PC-3 (cell line): ENCODE measurements at regions not wholly inside any gene's neighbourhood (a gene's known extent, or its start where the extent isn't known, plus 50 kb on each side); places are given as distances from the start of the nearest gene placed in this dataset.

Source experiments
- ATAC-seq: fragments of 200-7000 bp; cut with Tn5 transposase; 2 replicates; pipeline ENCODE4 v1.9.1; 2020; ENCODE audit warnings: mild to moderate bottlenecking, moderate library complexity
- BruUV-seq: library from RNA; stranded (reverse); fragments of 400-500 nt; replicated peaks from 2 replicates; lab custom pipeline; 2021; lab: Mats Ljungman, UMichigan
- CTCF ChIA-PET: fragments of 300-600 bp; sonication (Branson Sonifier 250); formaldehyde crosslinking; loops from one replicate; lab custom pipeline; 2022; ENCODE audit warnings: antibody characterized with exemption; lab: Charles Lee
- POLR2A ChIA-PET: fragments of 300-600 bp; sonication (Branson Sonifier 250); formaldehyde crosslinking; loops from one replicate; lab custom pipeline; 2022; ENCODE audit warnings: antibody characterized with exemption; ENCODE audit not compliant: unreplicated experiment; lab: Charles Lee
- DNase-seq: peaks from one replicate; pipeline ENCODE4 v3.0.0-alpha.2; 2015
- H2AFZ ChIP-seq: fragments of 300-600 bp; sonication (generic); 2 replicates; pipeline ENCODE4 v1.6.0; 2016; ENCODE audit warnings: antibody characterized with exemption, low read length
- H3F3A ChIP-seq: fragments of 300-600 bp; sonication (generic); one replicate; pipeline ENCODE4 v1.6.0; 2017; ENCODE audit warnings: antibody characterized with exemption, low read length, control low read depth, mild to moderate bottlenecking; ENCODE audit not compliant: unreplicated experiment
- H3K27ac ChIP-seq: fragments of 300-600 bp; sonication (generic); 2 replicates; pipeline ENCODE4 v1.5.1; 2016; ENCODE audit warnings: mild to moderate bottlenecking, low read length
- H3K27me3 ChIP-seq: fragments of 300-600 bp; sonication (generic); 2 replicates; pipeline ENCODE4 v1.6.1; 2016; ENCODE audit warnings: low read length, mixed read lengths
- H3K36me3 ChIP-seq: fragments of 300-600 bp; sonication (generic); 2 replicates; pipeline ENCODE4 v1.6.1; 2016; ENCODE audit warnings: low read depth, mixed run types, low read length, mixed read lengths
- H3K4me1 ChIP-seq: fragments of 300-600 bp; sonication (generic); 2 replicates; pipeline ENCODE4 v1.5.1; 2016; ENCODE audit warnings: low read length; ENCODE audit not compliant: insufficient read depth
- H3K4me2 ChIP-seq: fragments of 300-600 bp; sonication (generic); 2 replicates; pipeline ENCODE4 v1.6.0; 2016; ENCODE audit warnings: low read length
- H3K4me3 ChIP-seq: fragments of 300-600 bp; sonication (generic); 2 replicates; pipeline ENCODE4 v1.5.1; 2016; ENCODE audit warnings: mild to moderate bottlenecking, low read length, mixed read lengths
- H3K79me2 ChIP-seq: fragments of 300-600 bp; sonication (generic); 2 replicates; pipeline ENCODE4 v1.6.1; 2017; ENCODE audit warnings: low read length, mixed read lengths
- H3K9ac ChIP-seq: fragments of 300-600 bp; sonication (generic); 2 replicates; pipeline ENCODE4 v1.6.0; 2016; ENCODE audit warnings: mild to moderate bottlenecking, low read length
- H3K9me2 ChIP-seq: fragments of 300-600 bp; sonication (generic); replicated peaks from 2 replicates; pipeline ENCODE4 v1.6.1; 2016; ENCODE audit warnings: mixed run types, low read length, mixed read lengths
- H3K9me3 ChIP-seq: fragments of 300-600 bp; sonication (generic); 2 replicates; pipeline ENCODE4 v1.6.1; 2016; ENCODE audit warnings: low read length, mixed read lengths
- H4K20me1 ChIP-seq: fragments of 300-600 bp; sonication (generic); 2 replicates; pipeline ENCODE4 v1.6.1; 2016; ENCODE audit warnings: low read length, mixed read lengths
- EZH2 ChIP-seq: fragments of 300-600 bp; sonication (generic); IDR thresholded peaks from one replicate; pipeline ENCODE4 v1.6.1; 2017; ENCODE audit warnings: antibody characterized with exemption, mild to moderate bottlenecking, low read length; ENCODE audit not compliant: unreplicated experiment
- EZH2phosphoT487 ChIP-seq: fragments of 300-600 bp; sonication (generic); IDR thresholded peaks from 2 replicates; pipeline ENCODE4 v1.6.1; 2018; ENCODE audit warnings: mild to moderate bottlenecking, antibody characterized with exemption, low read length, borderline replicate concordance
- intact Hi-C: fragments of 100-400 bp; cut with micrococcal nuclease; formaldehyde crosslinking; loops from 2 replicates; pipeline ENCODE4 v1.9.0; 2023
- TF ChIP-seq, protein P1 (sequence below): fragments of 300-600 bp; sonication (generic); conservative IDR thresholded peaks from 2 replicates; pipeline ENCODE4 v1.5.1; 2017; ENCODE audit warnings: antibody characterized with exemption, low read depth, mild to moderate bottlenecking, low read length

DNA sequence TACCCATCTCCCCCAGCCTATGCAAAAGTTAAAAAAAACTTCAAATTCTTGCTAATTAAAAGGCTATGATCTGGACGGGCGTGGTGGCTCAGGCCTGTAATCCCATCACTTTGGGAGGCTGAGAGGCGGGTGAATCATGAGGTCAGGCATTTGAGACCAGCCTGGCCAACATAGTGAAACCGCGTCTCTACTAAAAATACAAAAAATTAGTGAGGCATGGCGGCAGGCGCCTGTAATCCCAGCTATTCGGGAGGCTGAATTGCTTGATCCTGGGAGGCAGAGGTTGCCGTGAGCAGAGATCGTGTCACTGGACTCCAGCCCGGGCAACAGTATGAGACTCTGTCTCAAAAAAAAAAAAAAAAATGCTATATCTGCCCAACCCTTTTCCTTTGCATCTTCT lies 925.4 kb downstream of the GALC start:
- ATAC-seq (no peak), DNase-seq (no peak)
- H3K9me2 ChIP-seq: no peaks in the 10 kb centered on the region
- no peak overlapping the region for H3K9ac ChIP-seq
- H4K20me1 ChIP-seq: no peaks in the 10 kb centered on the region
- no peaks in the 10 kb centered on the region for H3K27me3 ChIP-seq
- H3F3A ChIP-seq: no peaks in the 10 kb centered on the region
- no peaks in the 10 kb centered on the region for H3K36me3 ChIP-seq
- CTCF ChIA-PET: no interaction called here
- intact Hi-C loops: no loop called here
- no peaks in the 10 kb centered on the region for H3K4me1 ChIP-seq
- no peak overlapping the region for H2AFZ ChIP-seq
- POLR2A ChIA-PET: no interaction called here
- no peaks in the 10 kb centered on the region for H3K9me3 ChIP-seq
- H3K4me3 ChIP-seq: no peak overlapping the region
- H3K4me2 ChIP-seq: no peak overlapping the region
- no peaks in the 10 kb centered on the region for H3K79me2 ChIP-seq
- BruUV-seq: no TSS peak
- no peak overlapping the region for H3K27ac ChIP-seq
- TF ChIP-seq, protein P1, sequence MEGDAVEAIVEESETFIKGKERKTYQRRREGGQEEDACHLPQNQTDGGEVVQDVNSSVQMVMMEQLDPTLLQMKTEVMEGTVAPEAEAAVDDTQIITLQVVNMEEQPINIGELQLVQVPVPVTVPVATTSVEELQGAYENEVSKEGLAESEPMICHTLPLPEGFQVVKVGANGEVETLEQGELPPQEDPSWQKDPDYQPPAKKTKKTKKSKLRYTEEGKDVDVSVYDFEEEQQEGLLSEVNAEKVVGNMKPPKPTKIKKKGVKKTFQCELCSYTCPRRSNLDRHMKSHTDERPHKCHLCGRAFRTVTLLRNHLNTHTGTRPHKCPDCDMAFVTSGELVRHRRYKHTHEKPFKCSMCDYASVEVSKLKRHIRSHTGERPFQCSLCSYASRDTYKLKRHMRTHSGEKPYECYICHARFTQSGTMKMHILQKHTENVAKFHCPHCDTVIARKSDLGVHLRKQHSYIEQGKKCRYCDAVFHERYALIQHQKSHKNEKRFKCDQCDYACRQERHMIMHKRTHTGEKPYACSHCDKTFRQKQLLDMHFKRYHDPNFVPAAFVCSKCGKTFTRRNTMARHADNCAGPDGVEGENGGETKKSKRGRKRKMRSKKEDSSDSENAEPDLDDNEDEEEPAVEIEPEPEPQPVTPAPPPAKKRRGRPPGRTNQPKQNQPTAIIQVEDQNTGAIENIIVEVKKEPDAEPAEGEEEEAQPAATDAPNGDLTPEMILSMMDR: no peak
- no peak for TF ChIP-seq EZH2
- TF ChIP-seq EZH2phosphoT487: no peak

DNA sequence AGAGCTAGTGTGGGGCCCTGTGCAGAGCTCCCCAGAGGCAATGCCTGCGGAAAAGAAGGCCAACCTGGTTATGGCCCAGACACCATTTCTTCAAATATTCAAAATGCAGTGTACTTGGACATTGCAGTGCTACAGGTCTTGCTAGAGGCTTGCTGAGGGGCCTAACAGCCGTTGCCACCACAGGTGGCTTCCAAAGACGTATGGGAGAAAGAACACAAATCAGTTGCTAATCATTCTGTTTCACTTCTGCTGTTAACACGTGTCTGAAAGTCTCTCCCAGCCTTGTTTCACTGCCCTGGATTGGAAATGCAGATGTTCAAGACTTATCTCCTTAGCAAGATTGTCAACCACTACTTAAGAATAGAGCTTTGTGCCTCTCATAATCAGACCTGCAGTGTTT lies 925.9 kb downstream of the GALC start:
- CTCF ChIA-PET: no interaction called here

DNA sequence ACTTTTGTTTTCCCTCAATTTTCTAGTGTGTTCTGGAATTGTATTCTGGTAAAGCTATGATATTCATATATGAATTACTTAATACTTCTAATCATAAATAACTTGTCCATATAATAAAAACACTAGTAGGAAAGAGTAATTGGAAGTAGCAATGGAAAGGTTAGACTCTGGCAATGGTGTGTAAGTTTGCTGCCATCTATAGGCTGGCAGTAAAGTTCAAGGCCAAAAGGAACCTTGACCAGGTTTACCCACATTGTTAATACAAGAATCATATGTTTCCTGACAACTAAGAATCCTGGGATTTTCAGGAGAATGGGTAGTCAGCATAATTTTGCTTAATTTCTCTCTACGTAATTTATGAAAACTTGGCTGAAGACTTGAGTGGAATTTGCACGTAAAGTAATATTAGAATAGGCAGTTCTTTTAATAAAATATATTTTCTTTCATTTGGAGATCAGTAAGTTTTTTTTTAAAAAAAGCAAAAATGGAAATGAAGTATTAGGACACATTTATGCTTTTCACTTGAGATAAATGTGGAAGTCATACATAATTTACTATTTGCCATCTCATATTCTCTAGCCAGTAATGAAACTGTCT lies 926.7 kb downstream of the GALC start:
- Histone ChIP-seq H3K9me3 (no peaks in the 10 kb centered on the region), H3K4me1 (no peaks in the 10 kb centered on the region), H3K9ac (no peak overlapping the region), H3K27ac (no peak overlapping the region), H3K4me2 (no peak overlapping the region), H3K9me2 (no peaks in the 10 kb centered on the region), H4K20me1 (no peaks in the 10 kb centered on the region), H3K27me3 (no peaks in the 10 kb centered on the region), H3F3A (no peaks in the 10 kb centered on the region), H3K36me3 (no peaks in the 10 kb centered on the region), H2AFZ (no peak overlapping the region), H3K4me3 (no peak overlapping the region), H3K79me2 (no peaks in the 10 kb centered on the region)
- peak; percentile 3 for DNase-seq
- ATAC-seq: no peak
- ChIA-PET POLR2A (no interaction called here), CTCF (no interaction called here)
- TF ChIP-seq EZH2 (no peak), EZH2phosphoT487 (no peak)
- TF ChIP-seq, protein P1: peak; percentile 51; the same call in 1 of the 2 replicates
- BruUV-seq: no TSS peak
- intact Hi-C loops: no loop called here

More for the DNA sequence above, 925.9 kb downstream of the GALC start:
- no peak for DNase-seq
- Histone ChIP-seq H3K4me2 (no peak overlapping the region), H3K4me3 (no peak overlapping the region), H3K27ac (no peak overlapping the region), H3F3A (no peaks in the 10 kb centered on the region), H3K79me2 (no peaks in the 10 kb centered on the region), H3K9me2 (no peaks in the 10 kb centered on the region), H2AFZ (no peak overlapping the region), H3K4me1 (no peaks in the 10 kb centered on the region), H3K9ac (no peak overlapping the region), H3K36me3 (no peaks in the 10 kb centered on the region), H3K27me3 (no peaks in the 10 kb centered on the region), H4K20me1 (no peaks in the 10 kb centered on the region), H3K9me3 (no peaks in the 10 kb centered on the region)
- TF ChIP-seq, protein P1: no peak
- TF ChIP-seq EZH2 (no peak), EZH2phosphoT487 (no peak)
- no peak for ATAC-seq
- no TSS peak for BruUV-seq
- intact Hi-C loops: no loop called here
- POLR2A ChIA-PET: no interaction called here
